H9 (cell line): ENCODE measurements at regions not wholly inside any gene's neighbourhood (a gene's known extent, or its start where the extent isn't known, plus 50 kb on each side); places are given as distances from the start of the nearest gene placed in this dataset.

Experiments used
- DNase-seq: peaks from one replicate; pipeline ENCODE4 v3.0.0-alpha.2; 2017
- H2AFZ ChIP-seq: one replicate; pipeline ENCODE4 v1.6.1; 2013; ENCODE audit warnings: mild to moderate bottlenecking, low read length, control low read depth, moderate library complexity
- H2AK5ac ChIP-seq: 2 replicates; pipeline ENCODE4 v1.6.1; 2013; ENCODE audit warnings: low read length, control low read depth, mixed read lengths; ENCODE audit not compliant: insufficient read length
- H2BK120ac ChIP-seq: one replicate; pipeline ENCODE4 v1.6.1; 2013; ENCODE audit warnings: low read depth, mild to moderate bottlenecking, low read length, control low read depth, inconsistent platforms; ENCODE audit not compliant: poor library complexity, severe bottlenecking
- H2BK12ac ChIP-seq: 2 replicates; pipeline ENCODE4 v1.6.1; 2013; ENCODE audit warnings: low read length, control low read depth, mixed read lengths, low read depth; ENCODE audit not compliant: insufficient read length
- H2BK15ac ChIP-seq: 2 replicates; pipeline ENCODE4 v1.6.1; 2013; ENCODE audit warnings: low read depth, low read length, control low read depth
- H2BK20ac ChIP-seq: one replicate; pipeline ENCODE4 v1.6.1; 2013; ENCODE audit warnings: low read depth, mild to moderate bottlenecking, low read length, control low read depth, inconsistent platforms; ENCODE audit not compliant: poor library complexity, severe bottlenecking
- H2BK5ac ChIP-seq: 2 replicates; pipeline ENCODE4 v1.6.1; 2013; ENCODE audit warnings: low read length, control low read depth, mixed read lengths; ENCODE audit not compliant: insufficient read length
- H3K14ac ChIP-seq: 2 replicates; pipeline ENCODE4 v1.6.1; 2013; ENCODE audit warnings: low read length, control low read depth; ENCODE audit not compliant: insufficient read depth
- H3K18ac ChIP-seq: 2 replicates; pipeline ENCODE4 v1.6.1; 2013; ENCODE audit warnings: low read depth, mild to moderate bottlenecking, mixed read lengths, low read length, control low read depth; ENCODE audit not compliant: insufficient read length
- H3K23ac ChIP-seq: 2 replicates; pipeline ENCODE4 v1.6.1; 2013; ENCODE audit warnings: low read length, control low read depth, mixed read lengths, low read depth; ENCODE audit not compliant: insufficient read length
- H3K23me2 ChIP-seq: 2 replicates; pipeline ENCODE4 v1.6.1; 2013; ENCODE audit warnings: low read depth, mild to moderate bottlenecking, mixed read lengths, low read length, control low read depth; ENCODE audit not compliant: insufficient read length, poor library complexity, severe bottlenecking
- H3K27ac ChIP-seq: 2 replicates; pipeline ENCODE4 v1.5.1; 2013; ENCODE audit warnings: low read length, control low read depth, mixed read lengths, low read depth; ENCODE audit not compliant: insufficient read length
- H3K27me3 ChIP-seq: 2 replicates; pipeline ENCODE4 v1.6.1; 2013; ENCODE audit warnings: low read length, control low read depth, inconsistent platforms; ENCODE audit not compliant: insufficient read depth
- H3K4ac ChIP-seq: 2 replicates; pipeline ENCODE4 v1.6.1; 2013; ENCODE audit warnings: low read depth, mild to moderate bottlenecking, control low read depth, inconsistent platforms, low read length, moderate library complexity
- H3K4me1 ChIP-seq: 2 replicates; pipeline ENCODE4 v1.6.1; 2013; ENCODE audit warnings: low read length, control low read depth, inconsistent platforms; ENCODE audit not compliant: insufficient read depth
- H3K4me2 ChIP-seq: 2 replicates; pipeline ENCODE4 v1.6.1; 2013; ENCODE audit warnings: low read length, control low read depth, mixed read lengths; ENCODE audit not compliant: insufficient read length, insufficient read depth
- H3K56ac ChIP-seq: 2 replicates; pipeline ENCODE4 v1.6.1; 2013; ENCODE audit warnings: low read depth, mild to moderate bottlenecking, mixed read lengths, low read length, control low read depth; ENCODE audit not compliant: insufficient read length
- H3K79me1 ChIP-seq: 2 replicates; pipeline ENCODE4 v1.6.1; 2013; ENCODE audit warnings: low read depth, mild to moderate bottlenecking, moderate library complexity, low read length, control low read depth, inconsistent platforms; ENCODE audit not compliant: insufficient read depth, poor library complexity, severe bottlenecking
- H3K79me2 ChIP-seq: 2 replicates; pipeline ENCODE4 v1.6.1; 2013; ENCODE audit warnings: low read length, control low read depth, inconsistent platforms; ENCODE audit not compliant: insufficient read depth
- H3K9ac ChIP-seq: 2 replicates; pipeline ENCODE4 v1.6.1; 2013; ENCODE audit warnings: low read length, control low read depth, mixed read lengths; ENCODE audit not compliant: insufficient read length; ENCODE audit errors: extremely low read depth
- H3K9me3 ChIP-seq: one replicate; pipeline ENCODE4 v1.6.1; 2013; ENCODE audit warnings: low read depth, low read length, inconsistent platforms; ENCODE audit not compliant: control insufficient read depth
- H3T11ph ChIP-seq: one replicate; pipeline ENCODE4 v1.6.1; 2013; ENCODE audit warnings: mild to moderate bottlenecking, low read length, control low read depth, inconsistent platforms
- H4K20me1 ChIP-seq: one replicate; pipeline ENCODE4 v1.6.1; 2013; ENCODE audit not compliant: control insufficient read depth, insufficient read length, insufficient read depth
- H4K5ac ChIP-seq: 2 replicates; pipeline ENCODE4 v1.6.1; 2013; ENCODE audit warnings: low read depth, mild to moderate bottlenecking, mixed read lengths, low read length, control low read depth; ENCODE audit not compliant: insufficient read length
- H4K8ac ChIP-seq: replicated peaks from 2 replicates; pipeline ENCODE4 v1.6.1; 2013; ENCODE audit warnings: low read length, control low read depth, mixed read lengths, low read depth; ENCODE audit not compliant: insufficient read length
- H4K91ac ChIP-seq: 2 replicates; pipeline ENCODE4 v1.6.1; 2013; ENCODE audit warnings: low read depth, mild to moderate bottlenecking, moderate library complexity, mixed read lengths, low read length, control low read depth; ENCODE audit not compliant: insufficient read length
- H3K27ac Mint-ChIP-seq, 3 experiments: 2 replicates in 2 of 3; 3 replicates in 1 of 3; pipeline ENCODE4 v1.8.0; 2020 to 2021; ENCODE audit warnings: mixed read lengths in 3 of 3, mild to moderate bottlenecking in 1 of 3, moderate library complexity in 1 of 3
- H3K27me3 Mint-ChIP-seq: 2 replicates; pipeline ENCODE4 v1.8.0; 2021; ENCODE audit warnings: low read depth, mild to moderate bottlenecking, moderate library complexity, mixed read lengths
- H3K36me3 Mint-ChIP-seq, 3 experiments: 2 replicates in 2 of 3; 3 replicates in 1 of 3; pipeline ENCODE4 v1.8.0; 2020 to 2021; ENCODE audit warnings: low read depth in 3 of 3, mixed read lengths in 3 of 3; ENCODE audit not compliant: insufficient read depth in 1 of 3
- H3K4me1 Mint-ChIP-seq, 2 experiments: 2 replicates each; pipeline ENCODE4 v1.8.0; 2020; ENCODE audit warnings: mixed read lengths in 2 of 2
- H3K4me3 Mint-ChIP-seq, 2 experiments: 2 replicates in 1 of 2; 3 replicates in 1 of 2; pipeline ENCODE4 v1.8.0; 2020 to 2021; ENCODE audit warnings: mild to moderate bottlenecking in 2 of 2, mixed read lengths in 2 of 2, moderate library complexity in 1 of 2
- H3K9me3 Mint-ChIP-seq, 2 experiments: 2 replicates in 1 of 2; 3 replicates in 1 of 2; pipeline ENCODE4 v1.8.0; 2020; ENCODE audit warnings: mild to moderate bottlenecking in 2 of 2, mixed read lengths in 2 of 2, moderate library complexity in 1 of 2
- WGBS: extraction: QIAGEN DNeasy Blood & Tissue Kit; methylation state at CpG from one replicate; pipeline ENCODE4 v1.1.7; 2013; ENCODE audit warnings: missing lambda C conversion rate, low lambda C conversion rate, mixed read lengths; ENCODE audit not compliant: insufficient read length; ENCODE audit errors: extremely low coverage; 5-methylcytosine and 5-hydroxymethylcytosine counted together
- TF ChIP-seq, protein P1 (sequence below): fragments of 200-600 bp; sonication (generic); conservative IDR thresholded peaks from 3 replicates; pipeline ENCODE4 v1.8.0; 2021; ENCODE audit warnings: antibody characterized with exemption, mild to moderate bottlenecking

- WGBS: no CpG with 5 or more reads among the region's 4 CpGs
- Histone ChIP-seq H3K79me1 (no peaks in the 10 kb centered on the region), H2BK5ac (no peak overlapping the region), H3T11ph (no peak overlapping the region), H3K18ac (no peak overlapping the region), H3K27ac (no peak overlapping the region), H3K79me2 (no peaks in the 10 kb centered on the region), H3K27me3 (no peaks in the 10 kb centered on the region), H3K9me3 (no peaks in the 10 kb centered on the region), H3K9ac (no peak overlapping the region), H3K23me2 (no peaks in the 10 kb centered on the region), H3K23ac (no peak overlapping the region), H2BK12ac (no peak overlapping the region), H4K20me1 (no peaks in the 10 kb centered on the region), H2BK15ac (no peak overlapping the region), H4K5ac (no peak overlapping the region), H3K4me1 (no peaks in the 10 kb centered on the region), H3K4me2 (no peak overlapping the region), H2BK20ac (no peak overlapping the region), H2BK120ac (no peak overlapping the region), H4K8ac (no peak overlapping the region), H3K4ac (no peak overlapping the region), H2AK5ac (no peak overlapping the region), H3K56ac (no peak overlapping the region), H3K14ac (no peak overlapping the region), H4K91ac (no peak overlapping the region), H2AFZ (no peak overlapping the region)
- Mint-ChIP-seq H3K27ac (no peak overlapping the region), H3K27me3 (peaks cover 7% of the 10 kb centered on the region), H3K36me3 (no peaks in the 10 kb centered on the region), H3K9me3 (no peaks in the 10 kb centered on the region), H3K4me1 (peaks cover 5 to 11% of the 10 kb centered on the region in 2 experiments; a peak in 3 of 4 replicates), H3K4me3 (no peak overlapping the region)
- no peak for DNase-seq
- TF ChIP-seq, protein P1, sequence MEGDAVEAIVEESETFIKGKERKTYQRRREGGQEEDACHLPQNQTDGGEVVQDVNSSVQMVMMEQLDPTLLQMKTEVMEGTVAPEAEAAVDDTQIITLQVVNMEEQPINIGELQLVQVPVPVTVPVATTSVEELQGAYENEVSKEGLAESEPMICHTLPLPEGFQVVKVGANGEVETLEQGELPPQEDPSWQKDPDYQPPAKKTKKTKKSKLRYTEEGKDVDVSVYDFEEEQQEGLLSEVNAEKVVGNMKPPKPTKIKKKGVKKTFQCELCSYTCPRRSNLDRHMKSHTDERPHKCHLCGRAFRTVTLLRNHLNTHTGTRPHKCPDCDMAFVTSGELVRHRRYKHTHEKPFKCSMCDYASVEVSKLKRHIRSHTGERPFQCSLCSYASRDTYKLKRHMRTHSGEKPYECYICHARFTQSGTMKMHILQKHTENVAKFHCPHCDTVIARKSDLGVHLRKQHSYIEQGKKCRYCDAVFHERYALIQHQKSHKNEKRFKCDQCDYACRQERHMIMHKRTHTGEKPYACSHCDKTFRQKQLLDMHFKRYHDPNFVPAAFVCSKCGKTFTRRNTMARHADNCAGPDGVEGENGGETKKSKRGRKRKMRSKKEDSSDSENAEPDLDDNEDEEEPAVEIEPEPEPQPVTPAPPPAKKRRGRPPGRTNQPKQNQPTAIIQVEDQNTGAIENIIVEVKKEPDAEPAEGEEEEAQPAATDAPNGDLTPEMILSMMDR: no peak
These were observed 283.8 kb downstream of the GATA3 start for GRCh38 chr10:8338177-8338766.
